Neuron (in vitro differentiated cells): ENCODE measurements at regions not wholly inside any gene's neighbourhood (a gene's known extent, or its start where the extent isn't known, plus 50 kb on each side); places are given as distances from the start of the nearest gene placed in this dataset.

ENCODE experiments used
- H2AFZ ChIP-seq: one replicate; pipeline ENCODE4 v1.6.1; 2013; ENCODE audit warnings: low read depth, mild to moderate bottlenecking, inconsistent platforms, low read length, moderate library complexity
- H3K27me3 ChIP-seq: one replicate; pipeline ENCODE4 v1.6.1; 2013; ENCODE audit warnings: low read length; ENCODE audit not compliant: insufficient read depth
- H3K36me3 ChIP-seq: one replicate; pipeline ENCODE4 v1.6.1; 2013; ENCODE audit warnings: low read length; ENCODE audit not compliant: insufficient read depth
- H3K4me1 ChIP-seq: one replicate; pipeline ENCODE4 v1.6.1; 2013; ENCODE audit warnings: low read length; ENCODE audit not compliant: insufficient read depth
- H3K4me3 ChIP-seq: 2 replicates; pipeline ENCODE4 v1.5.1; 2013; ENCODE audit warnings: mild to moderate bottlenecking, low read length, moderate library complexity
- H3K9me3 ChIP-seq: one replicate; pipeline ENCODE4 v1.6.1; 2013; ENCODE audit warnings: low read length

- Histone ChIP-seq H3K36me3 (no peaks in the 10 kb centered on the region), H2AFZ (no peak overlapping the region), H3K27me3 (no peaks in the 10 kb centered on the region), H3K4me3 (no peak overlapping the region), H3K9me3 (no peaks in the 10 kb centered on the region), H3K4me1 (peaks cover 19% of the 10 kb centered on the region)
Observed at GRCh38 chr12:89084751-89085150, 267.6 kb downstream of the DUSP6 start.

DNA sequence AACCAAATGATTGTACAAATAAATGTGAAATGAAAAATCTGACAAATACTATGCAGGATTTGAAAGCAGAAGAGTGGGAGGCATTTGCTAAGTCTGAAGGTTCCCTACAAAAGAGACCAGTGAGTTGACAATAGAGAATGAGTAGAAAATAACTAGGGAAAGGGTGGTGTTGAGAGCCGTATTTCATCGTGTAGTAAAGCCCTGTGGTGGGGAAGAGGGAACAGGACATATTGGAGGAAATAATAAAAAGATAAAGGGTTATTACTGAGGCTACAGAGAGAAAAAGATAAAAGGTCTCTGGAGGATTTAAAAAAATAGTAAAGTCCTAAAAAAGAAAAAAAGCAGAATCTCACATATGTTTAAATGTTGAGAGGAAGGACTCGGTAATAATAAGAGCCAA lies 268.8 kb downstream of the DUSP6 start:
- Histone ChIP-seq H3K4me3 (no peak overlapping the region), H3K9me3 (no peaks in the 10 kb centered on the region), H2AFZ (no peak overlapping the region), H3K4me1 (peaks cover 19% of the 10 kb centered on the region), H3K36me3 (no peaks in the 10 kb centered on the region), H3K27me3 (no peaks in the 10 kb centered on the region)

DNA sequence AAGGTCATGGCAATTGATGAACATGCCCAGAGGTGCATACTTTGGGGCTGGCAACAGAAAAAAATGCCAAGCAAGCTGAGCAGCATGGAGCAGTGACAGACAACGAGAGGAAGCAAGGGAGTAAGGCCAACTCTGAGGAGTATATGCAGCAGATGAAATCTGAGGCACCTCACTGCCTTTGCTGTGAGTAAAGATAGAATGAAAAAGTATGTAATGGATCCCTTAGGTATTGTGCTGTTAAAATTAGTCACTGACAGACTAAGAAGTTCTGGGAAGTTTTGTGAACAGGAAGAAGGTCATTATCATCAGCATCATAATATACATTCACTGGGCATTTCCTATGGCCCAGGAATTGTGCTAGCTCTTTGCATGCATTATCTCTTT lies 269.9 kb downstream of the DUSP6 start:
- no peak overlapping the region for H3K4me3 ChIP-seq
- H2AFZ ChIP-seq: no peak overlapping the region
- no peaks in the 10 kb centered on the region for H3K9me3 ChIP-seq
- no peaks in the 10 kb centered on the region for H3K36me3 ChIP-seq
- no peaks in the 10 kb centered on the region for H3K27me3 ChIP-seq
- H3K4me1 ChIP-seq: peaks cover 13% of the 10 kb centered on the region

DNA sequence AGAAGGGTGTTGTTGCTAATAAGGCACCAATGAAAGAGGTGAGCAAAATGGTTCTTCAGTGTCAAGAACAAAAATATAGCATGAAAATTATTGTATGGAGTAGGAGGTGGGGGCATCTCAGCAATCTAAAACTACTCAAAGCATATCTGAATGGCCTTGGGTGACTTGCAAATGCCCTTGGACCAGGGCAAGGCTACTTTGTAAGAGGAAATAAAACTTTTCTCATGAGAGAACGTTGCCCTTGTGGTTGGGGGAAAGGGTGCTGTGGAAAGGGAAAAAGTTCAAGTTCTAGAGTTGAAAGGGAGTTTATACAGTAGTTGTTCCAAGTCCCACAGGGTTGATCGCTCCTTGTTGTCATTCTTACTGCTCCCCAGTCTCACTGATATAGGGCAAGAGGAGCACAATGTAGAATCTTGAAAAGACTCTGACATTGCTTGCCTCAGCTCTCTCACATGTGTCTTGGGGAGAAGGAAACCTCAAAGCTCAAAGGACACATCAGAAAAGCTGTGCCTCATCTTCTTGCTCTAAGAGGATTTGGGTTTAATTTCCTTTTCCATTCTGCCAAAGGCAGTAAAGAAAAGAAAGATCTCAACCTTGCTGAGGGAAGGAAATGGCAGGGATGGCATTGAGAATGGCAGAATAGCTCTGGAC lies 270.5 kb downstream of the DUSP6 start:
- H2AFZ ChIP-seq: no peak overlapping the region
- no peaks in the 10 kb centered on the region for H3K36me3 ChIP-seq
- no peaks in the 10 kb centered on the region for H3K27me3 ChIP-seq
- H3K4me1 ChIP-seq: peaks cover 13% of the 10 kb centered on the region
- no peak overlapping the region for H3K4me3 ChIP-seq
- H3K9me3 ChIP-seq: no peaks in the 10 kb centered on the region

DNA sequence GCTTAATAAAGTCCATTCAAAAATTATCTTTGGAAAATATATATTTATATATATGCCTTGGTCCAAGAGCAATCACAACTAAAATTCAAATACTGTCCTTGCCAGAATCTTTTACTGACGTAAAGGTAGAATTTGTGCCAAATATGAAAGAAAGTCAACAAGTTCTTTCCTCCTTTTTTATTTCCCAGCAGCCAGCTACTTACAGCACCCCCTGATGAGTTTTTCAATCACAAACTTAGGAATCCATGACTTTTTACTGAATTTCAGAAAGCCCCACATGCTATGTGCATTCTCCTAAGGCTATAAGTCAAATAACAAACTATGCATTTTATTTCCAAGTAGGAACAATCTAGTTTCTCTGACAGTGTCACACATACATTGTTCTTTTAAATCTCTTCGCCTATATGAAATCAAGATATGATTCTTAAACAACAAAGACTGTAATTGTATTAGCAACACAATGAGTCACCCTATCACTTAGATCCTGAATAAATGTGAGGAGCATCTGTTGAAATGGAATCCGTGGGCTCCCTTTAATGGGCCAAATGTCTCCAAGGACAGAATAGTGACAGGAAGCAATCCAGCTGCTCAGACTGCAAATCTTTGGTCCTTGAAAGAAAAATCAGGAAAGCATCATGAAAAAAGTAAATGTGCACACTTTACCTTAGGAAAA lies 271.4 kb downstream of the DUSP6 start:
- Histone ChIP-seq H3K9me3 (no peaks in the 10 kb centered on the region), H3K27me3 (no peaks in the 10 kb centered on the region), H3K36me3 (no peaks in the 10 kb centered on the region), H3K4me1 (peaks cover 13% of the 10 kb centered on the region), H2AFZ (peak overlapping the region; percentile 34), H3K4me3 (no peak overlapping the region)

- no peak overlapping the region for H2AFZ ChIP-seq
- no peaks in the 10 kb centered on the region for H3K9me3 ChIP-seq
- no peaks in the 10 kb centered on the region for H3K36me3 ChIP-seq
- H3K4me1 ChIP-seq: peaks cover 2% of the 10 kb centered on the region
- H3K27me3 ChIP-seq: no peaks in the 10 kb centered on the region
- H3K4me3 ChIP-seq: no peak overlapping the region
Observed at GRCh38 chr12:89075880-89076540, 276.3 kb downstream of the DUSP6 start.

- Histone ChIP-seq H2AFZ (no peak overlapping the region), H3K4me3 (no peak overlapping the region), H3K9me3 (no peaks in the 10 kb centered on the region), H3K27me3 (no peaks in the 10 kb centered on the region), H3K4me1 (no peaks in the 10 kb centered on the region), H3K36me3 (no peaks in the 10 kb centered on the region)
Observed at GRCh38 chr12:89073659-89074058, 278.6 kb downstream of the DUSP6 start.

GRCh38 chr12:89073027-89073398 lies 279.3 kb downstream of the DUSP6 start:
- no peaks in the 10 kb centered on the region for H3K4me1 ChIP-seq
- H2AFZ ChIP-seq: no peak overlapping the region

GRCh38 chr12:89072294-89073026 lies 279.8 kb downstream of the DUSP6 start:
- Histone ChIP-seq H3K27me3 (no peaks in the 10 kb centered on the region), H3K36me3 (no peaks in the 10 kb centered on the region), H2AFZ (no peak overlapping the region), H3K4me3 (no peak overlapping the region), H3K9me3 (no peaks in the 10 kb centered on the region), H3K4me1 (peaks cover 3% of the 10 kb centered on the region)

More at GRCh38 chr12:89073027-89073398, 279.3 kb downstream of the DUSP6 start:
- no peak overlapping the region for H3K4me3 ChIP-seq
- no peaks in the 10 kb centered on the region for H3K27me3 ChIP-seq
- H3K9me3 ChIP-seq: no peaks in the 10 kb centered on the region
- H3K36me3 ChIP-seq: no peaks in the 10 kb centered on the region

GRCh38 chr12:89070603-89071002 lies 281.7 kb downstream of the DUSP6 start:
- H2AFZ ChIP-seq: no peak overlapping the region
- H3K36me3 ChIP-seq: no peaks in the 10 kb centered on the region
- H3K27me3 ChIP-seq: no peaks in the 10 kb centered on the region
- no peak overlapping the region for H3K4me3 ChIP-seq
- H3K9me3 ChIP-seq: no peaks in the 10 kb centered on the region
- H3K4me1 ChIP-seq: peaks cover 3% of the 10 kb centered on the region

GRCh38 chr12:89069431-89069830 lies 282.9 kb downstream of the DUSP6 start:
- Histone ChIP-seq H3K36me3 (no peaks in the 10 kb centered on the region), H3K4me1 (peaks cover 3% of the 10 kb centered on the region), H2AFZ (no peak overlapping the region), H3K4me3 (no peak overlapping the region), H3K9me3 (no peaks in the 10 kb centered on the region), H3K27me3 (no peaks in the 10 kb centered on the region)

- H3K4me3 ChIP-seq: no peak overlapping the region
- H2AFZ ChIP-seq: no peak overlapping the region
- no peaks in the 10 kb centered on the region for H3K9me3 ChIP-seq
- peaks cover 3% of the 10 kb centered on the region for H3K4me1 ChIP-seq
- no peaks in the 10 kb centered on the region for H3K27me3 ChIP-seq
- no peaks in the 10 kb centered on the region for H3K36me3 ChIP-seq
Observed at GRCh38 chr12:89067421-89068187, 284.7 kb downstream of the DUSP6 start.
